Endothelial cell (in vitro differentiated cells): ENCODE measurements at regions not wholly inside any gene's neighbourhood (a gene's known extent, or its start where the extent isn't known, plus 50 kb on each side); places are given as distances from the start of the nearest gene placed in this dataset.

Experiments used
- DNase-seq: peaks from one replicate; pipeline ENCODE4 v3.0.0; 2021; ENCODE audit warnings: low spot score
- H3K27ac Mint-ChIP-seq: one replicate; pipeline ENCODE4 v1.8.0; 2021; ENCODE audit warnings: mixed read lengths, inconsistent platforms; ENCODE audit not compliant: unreplicated experiment
- H3K27me3 Mint-ChIP-seq: one replicate; pipeline ENCODE4 v1.8.0; 2021; ENCODE audit warnings: mild to moderate bottlenecking, moderate library complexity, mixed read lengths, inconsistent platforms; ENCODE audit not compliant: unreplicated experiment
- H3K36me3 Mint-ChIP-seq: one replicate; pipeline ENCODE4 v1.8.0; 2021; ENCODE audit warnings: mild to moderate bottlenecking, low read depth, mixed read lengths, inconsistent platforms; ENCODE audit not compliant: unreplicated experiment
- H3K4me1 Mint-ChIP-seq: one replicate; pipeline ENCODE4 v1.8.0; 2021; ENCODE audit warnings: mild to moderate bottlenecking, mixed read lengths, inconsistent platforms; ENCODE audit not compliant: unreplicated experiment
- H3K4me3 Mint-ChIP-seq: one replicate; pipeline ENCODE4 v1.8.0; 2021; ENCODE audit warnings: mild to moderate bottlenecking, mixed read lengths, inconsistent platforms; ENCODE audit not compliant: unreplicated experiment
- H3K9me3 Mint-ChIP-seq: one replicate; pipeline ENCODE4 v1.8.0; 2021; ENCODE audit warnings: mixed read lengths, inconsistent platforms; ENCODE audit not compliant: unreplicated experiment
- CTCF ChIP-seq: fragments of 200-600 bp; sonication (generic); IDR thresholded peaks from one replicate; pipeline ENCODE4 v1.5.0; 2021; ENCODE audit warnings: antibody characterized with exemption; ENCODE audit not compliant: unreplicated experiment

- TF ChIP-seq CTCF: no peak
- DNase-seq: no peak
- Mint-ChIP-seq H3K27ac (no peak overlapping the region), H3K4me1 (no peaks in the 10 kb centered on the region), H3K4me3 (no peak overlapping the region), H3K9me3 (no peaks in the 10 kb centered on the region), H3K27me3 (no peaks in the 10 kb centered on the region), H3K36me3 (no peaks in the 10 kb centered on the region)
These were observed 181.1 kb downstream of the BTG1 start for GRCh38 chr12:91964501-91964900.

- no peak for DNase-seq
These were observed 186.4 kb downstream of the BTG1 start for GRCh38 chr12:91959220-91959619.

GRCh38 chr12:91958816-91959215, 186.8 kb downstream of the BTG1 start:
- Mint-ChIP-seq H3K4me1 (no peaks in the 10 kb centered on the region), H3K27ac (no peak overlapping the region), H3K4me3 (no peak overlapping the region), H3K36me3 (no peaks in the 10 kb centered on the region), H3K9me3 (no peaks in the 10 kb centered on the region), H3K27me3 (peaks cover 2% of the 10 kb centered on the region)
- TF ChIP-seq CTCF: no peak
- DNase-seq: no peak

More at GRCh38 chr12:91959220-91959619, 186.4 kb downstream of the BTG1 start:
- no peaks in the 10 kb centered on the region for H3K9me3 Mint-ChIP-seq
- H3K36me3 Mint-ChIP-seq: no peaks in the 10 kb centered on the region
- no peak overlapping the region for H3K27ac Mint-ChIP-seq
- H3K4me3 Mint-ChIP-seq: no peak overlapping the region
- no peaks in the 10 kb centered on the region for H3K4me1 Mint-ChIP-seq
- no peak for TF ChIP-seq CTCF
- peaks cover 2% of the 10 kb centered on the region for H3K27me3 Mint-ChIP-seq

- TF ChIP-seq CTCF: no peak
- H3K36me3 Mint-ChIP-seq: no peaks in the 10 kb centered on the region
- H3K27ac Mint-ChIP-seq: no peak overlapping the region
- H3K4me1 Mint-ChIP-seq: peaks cover 5% of the 10 kb centered on the region
- H3K4me3 Mint-ChIP-seq: no peak overlapping the region
- no peak for DNase-seq
- no peaks in the 10 kb centered on the region for H3K9me3 Mint-ChIP-seq
- peaks cover 2% of the 10 kb centered on the region for H3K27me3 Mint-ChIP-seq
These were observed 190.9 kb downstream of the BTG1 start for GRCh38 chr12:91954747-91955146.

GRCh38 chr12:91954326-91954725, 191.3 kb downstream of the BTG1 start:
- TF ChIP-seq CTCF: no peak
- peaks cover 2% of the 10 kb centered on the region for H3K27me3 Mint-ChIP-seq
- H3K9me3 Mint-ChIP-seq: no peaks in the 10 kb centered on the region
- H3K27ac Mint-ChIP-seq: no peak overlapping the region
- no peak for DNase-seq
- peaks cover 5% of the 10 kb centered on the region for H3K4me1 Mint-ChIP-seq
- H3K36me3 Mint-ChIP-seq: no peaks in the 10 kb centered on the region
- H3K4me3 Mint-ChIP-seq: no peak overlapping the region
